ENCODE measurements at regions not wholly inside any gene's neighbourhood (a gene's known extent, or its start where the extent isn't known, plus 50 kb on each side); places are given as distances from the start of the nearest gene placed in this dataset.

- no peak for TF ChIP-seq POLR2A (IDR thresholded peaks at IDR 0.05)
- TF ChIP-seq POLR2AphosphoS5 (IDR thresholded peaks at IDR 0.05): no peak
- no peak for TF ChIP-seq CTCF (IDR thresholded peaks at IDR 0.05)
These were observed 788.7 kb upstream of the GOT2 start for GRCh38 chr16:59522826-59523225.

Measured in stomach (tissue), 4 donors.